ENCODE measurements at regions not wholly inside any gene's neighbourhood (a gene's known extent, or its start where the extent isn't known, plus 50 kb on each side); places are given as distances from the start of the nearest gene placed in this dataset.

DNA sequence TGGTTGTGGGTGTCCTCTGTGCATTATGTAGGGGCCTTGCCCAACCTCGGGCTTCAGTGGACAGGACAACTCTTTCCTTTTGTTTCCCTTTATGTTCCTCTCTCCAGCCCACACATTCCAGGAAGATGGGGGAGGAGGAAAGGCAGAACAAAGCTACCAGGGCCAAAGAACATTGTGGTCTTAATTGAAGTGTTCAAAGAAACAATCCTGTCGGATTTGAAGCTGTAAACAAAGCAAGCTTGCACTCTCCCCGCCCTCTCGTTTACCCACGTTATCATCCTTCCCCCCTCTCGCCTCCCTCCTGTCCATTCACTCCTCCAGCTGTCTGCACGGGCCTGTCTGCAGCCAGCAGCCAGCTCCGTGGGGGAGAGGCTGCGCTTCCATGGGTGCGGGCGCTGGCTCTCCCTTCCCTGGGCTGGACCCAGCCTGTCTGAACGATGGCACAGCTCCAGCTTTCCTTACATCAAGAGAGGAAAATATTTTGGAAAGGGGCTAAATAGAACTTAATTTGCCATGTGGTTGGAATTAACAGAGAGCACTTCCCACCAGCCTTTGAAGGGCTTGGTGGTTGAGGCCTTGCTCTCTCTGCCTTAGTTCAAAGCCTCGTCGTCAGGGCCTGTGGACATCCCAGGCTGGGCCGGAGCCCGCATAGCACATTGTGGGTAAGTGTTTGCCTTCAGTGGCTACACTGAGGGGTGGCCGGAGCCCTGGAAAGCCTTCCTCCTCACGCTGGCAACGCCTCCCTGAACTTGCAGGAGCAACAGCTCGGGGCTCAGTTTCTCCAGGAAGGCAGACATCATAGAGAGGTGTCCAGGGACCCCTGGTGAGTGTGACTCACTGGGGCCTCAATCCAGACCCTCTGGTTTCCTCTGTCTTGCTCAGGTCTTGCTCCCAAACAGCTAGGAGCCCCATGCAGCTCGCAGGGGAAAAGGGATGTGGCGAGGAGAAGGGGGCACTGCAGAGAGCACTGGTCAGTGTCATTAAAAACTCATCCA lies 60.6 kb upstream of the HS6ST1 start (continued):
- TF ChIP-seq, protein P1, sequence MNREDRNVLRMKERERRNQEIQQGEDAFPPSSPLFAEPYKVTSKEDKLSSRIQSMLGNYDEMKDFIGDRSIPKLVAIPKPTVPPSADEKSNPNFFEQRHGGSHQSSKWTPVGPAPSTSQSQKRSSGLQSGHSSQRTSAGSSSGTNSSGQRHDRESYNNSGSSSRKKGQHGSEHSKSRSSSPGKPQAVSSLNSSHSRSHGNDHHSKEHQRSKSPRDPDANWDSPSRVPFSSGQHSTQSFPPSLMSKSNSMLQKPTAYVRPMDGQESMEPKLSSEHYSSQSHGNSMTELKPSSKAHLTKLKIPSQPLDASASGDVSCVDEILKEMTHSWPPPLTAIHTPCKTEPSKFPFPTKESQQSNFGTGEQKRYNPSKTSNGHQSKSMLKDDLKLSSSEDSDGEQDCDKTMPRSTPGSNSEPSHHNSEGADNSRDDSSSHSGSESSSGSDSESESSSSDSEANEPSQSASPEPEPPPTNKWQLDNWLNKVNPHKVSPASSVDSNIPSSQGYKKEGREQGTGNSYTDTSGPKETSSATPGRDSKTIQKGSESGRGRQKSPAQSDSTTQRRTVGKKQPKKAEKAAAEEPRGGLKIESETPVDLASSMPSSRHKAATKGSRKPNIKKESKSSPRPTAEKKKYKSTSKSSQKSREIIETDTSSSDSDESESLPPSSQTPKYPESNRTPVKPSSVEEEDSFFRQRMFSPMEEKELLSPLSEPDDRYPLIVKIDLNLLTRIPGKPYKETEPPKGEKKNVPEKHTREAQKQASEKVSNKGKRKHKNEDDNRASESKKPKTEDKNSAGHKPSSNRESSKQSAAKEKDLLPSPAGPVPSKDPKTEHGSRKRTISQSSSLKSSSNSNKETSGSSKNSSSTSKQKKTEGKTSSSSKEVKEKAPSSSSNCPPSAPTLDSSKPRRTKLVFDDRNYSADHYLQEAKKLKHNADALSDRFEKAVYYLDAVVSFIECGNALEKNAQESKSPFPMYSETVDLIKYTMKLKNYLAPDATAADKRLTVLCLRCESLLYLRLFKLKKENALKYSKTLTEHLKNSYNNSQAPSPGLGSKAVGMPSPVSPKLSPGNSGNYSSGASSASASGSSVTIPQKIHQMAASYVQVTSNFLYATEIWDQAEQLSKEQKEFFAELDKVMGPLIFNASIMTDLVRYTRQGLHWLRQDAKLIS (CRISPR knock-in tag; IDR thresholded peaks at IDR 0.05), result no peak
- TF ChIP-seq ISL2 (CRISPR knock-in tag; IDR thresholded peaks at IDR 0.05), result peak; percentile 90
- peak; percentile 93 for TF ChIP-seq TEAD3 (CRISPR knock-in tag; optimal IDR thresholded peaks at IDR 0.05; ENCODE audit: borderline replicate concordance)
- no peak for TF ChIP-seq EEA1 (CRISPR knock-in tag; IDR thresholded peaks at IDR 0.05; ENCODE audit: borderline replicate concordance)
- no peak for TF ChIP-seq RORA (CRISPR knock-in tag; IDR thresholded peaks at IDR 0.05)
- no peak for TF ChIP-seq ZNF224 (CRISPR knock-in tag; IDR thresholded peaks at IDR 0.05)
- no peak for TF ChIP-seq MIXL1 (CRISPR knock-in tag; IDR thresholded peaks at IDR 0.05)
- peak; percentile 43; the same call in 1 of the 2 replicates for TF ChIP-seq TCF7L2 (IDR thresholded peaks at IDR 0.05; ENCODE audit: low read depth, low read length)
- TF ChIP-seq TMF1 (CRISPR knock-in tag; IDR thresholded peaks at IDR 0.05; ENCODE audit: low read depth), result no peak
- no peak for TF ChIP-seq ZKSCAN8 (CRISPR knock-in tag; IDR thresholded peaks at IDR 0.05; ENCODE audit: borderline replicate concordance)
- 0 out of 2 replicates have a peak, but pooled peaks have one; percentile 34 for TF ChIP-seq ZNF768 (CRISPR knock-in tag; IDR thresholded peaks at IDR 0.05)
- TF ChIP-seq ZNF703 (CRISPR knock-in tag; IDR thresholded peaks at IDR 0.05; ENCODE audit: borderline replicate concordance), result no peak
- TF ChIP-seq, protein P2, sequence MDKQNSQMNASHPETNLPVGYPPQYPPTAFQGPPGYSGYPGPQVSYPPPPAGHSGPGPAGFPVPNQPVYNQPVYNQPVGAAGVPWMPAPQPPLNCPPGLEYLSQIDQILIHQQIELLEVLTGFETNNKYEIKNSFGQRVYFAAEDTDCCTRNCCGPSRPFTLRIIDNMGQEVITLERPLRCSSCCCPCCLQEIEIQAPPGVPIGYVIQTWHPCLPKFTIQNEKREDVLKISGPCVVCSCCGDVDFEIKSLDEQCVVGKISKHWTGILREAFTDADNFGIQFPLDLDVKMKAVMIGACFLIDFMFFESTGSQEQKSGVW (CRISPR knock-in tag; IDR thresholded peaks at IDR 0.05; ENCODE audit: borderline replicate concordance), result no peak
- TF ChIP-seq, protein P3, sequence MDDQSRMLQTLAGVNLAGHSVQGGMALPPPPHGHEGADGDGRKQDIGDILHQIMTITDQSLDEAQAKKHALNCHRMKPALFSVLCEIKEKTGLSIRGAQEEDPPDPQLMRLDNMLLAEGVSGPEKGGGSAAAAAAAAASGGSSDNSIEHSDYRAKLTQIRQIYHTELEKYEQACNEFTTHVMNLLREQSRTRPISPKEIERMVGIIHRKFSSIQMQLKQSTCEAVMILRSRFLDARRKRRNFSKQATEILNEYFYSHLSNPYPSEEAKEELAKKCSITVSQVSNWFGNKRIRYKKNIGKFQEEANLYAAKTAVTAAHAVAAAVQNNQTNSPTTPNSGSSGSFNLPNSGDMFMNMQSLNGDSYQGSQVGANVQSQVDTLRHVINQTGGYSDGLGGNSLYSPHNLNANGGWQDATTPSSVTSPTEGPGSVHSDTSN (CRISPR knock-in tag; IDR thresholded peaks at IDR 0.05; ENCODE audit: borderline replicate concordance), result no peak
- no peak for TF ChIP-seq HNF4G (IDR thresholded peaks at IDR 0.05; ENCODE audit: borderline replicate concordance, low read depth, low read length)
- TF ChIP-seq HNF4G (CRISPR knock-in tag; IDR thresholded peaks at IDR 0.05; ENCODE audit: borderline replicate concordance, low read depth), result no peak
- TF ChIP-seq, protein P4, sequence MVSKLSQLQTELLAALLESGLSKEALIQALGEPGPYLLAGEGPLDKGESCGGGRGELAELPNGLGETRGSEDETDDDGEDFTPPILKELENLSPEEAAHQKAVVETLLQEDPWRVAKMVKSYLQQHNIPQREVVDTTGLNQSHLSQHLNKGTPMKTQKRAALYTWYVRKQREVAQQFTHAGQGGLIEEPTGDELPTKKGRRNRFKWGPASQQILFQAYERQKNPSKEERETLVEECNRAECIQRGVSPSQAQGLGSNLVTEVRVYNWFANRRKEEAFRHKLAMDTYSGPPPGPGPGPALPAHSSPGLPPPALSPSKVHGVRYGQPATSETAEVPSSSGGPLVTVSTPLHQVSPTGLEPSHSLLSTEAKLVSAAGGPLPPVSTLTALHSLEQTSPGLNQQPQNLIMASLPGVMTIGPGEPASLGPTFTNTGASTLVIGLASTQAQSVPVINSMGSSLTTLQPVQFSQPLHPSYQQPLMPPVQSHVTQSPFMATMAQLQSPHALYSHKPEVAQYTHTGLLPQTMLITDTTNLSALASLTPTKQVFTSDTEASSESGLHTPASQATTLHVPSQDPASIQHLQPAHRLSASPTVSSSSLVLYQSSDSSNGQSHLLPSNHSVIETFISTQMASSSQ (IDR thresholded peaks at IDR 0.05; ENCODE audit: low read depth), result peak; percentile 59; the same call in 1 of the 2 replicates
- TF ChIP-seq, protein P4 (CRISPR knock-in tag; IDR thresholded peaks at IDR 0.05; ENCODE audit: borderline replicate concordance), result no peak; the same call in 1 of the 2 replicates
- no peak for TF ChIP-seq ZNF670 (CRISPR knock-in tag; IDR thresholded peaks at IDR 0.05; ENCODE audit: borderline replicate concordance)
